ENCODE measurements at regions not wholly inside any gene's neighbourhood (a gene's known extent, or its start where the extent isn't known, plus 50 kb on each side); places are given as distances from the start of the nearest gene placed in this dataset.

DNA sequence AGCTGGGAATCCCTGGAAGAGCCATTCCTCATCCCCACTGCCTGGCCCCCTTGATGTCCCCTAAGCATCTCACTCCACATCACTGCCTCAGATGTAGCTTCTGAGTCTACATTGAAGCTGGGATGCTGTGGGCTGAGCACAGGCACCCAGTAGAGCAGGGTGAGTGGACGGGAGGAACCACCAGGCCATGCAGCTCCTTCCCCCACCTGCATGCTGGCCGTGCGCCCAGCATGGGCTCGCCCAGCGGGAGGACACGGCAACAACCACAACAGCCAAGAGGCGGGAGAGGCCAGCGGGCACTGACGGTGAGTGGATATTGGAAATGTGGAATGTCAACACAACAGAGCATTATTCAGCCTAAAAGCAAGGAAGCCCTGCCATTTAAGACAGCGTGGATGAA, 310.9 kb downstream of the ADGRD1 start:
- TF ChIP-seq CTCF (IDR thresholded peaks at IDR 0.05; ENCODE audit: low read depth, low read length) (no peak), POLR2A (IDR thresholded peaks at IDR 0.05; ENCODE audit: extremely low read depth, insufficient read length) (no peak)

All from NB4 (cell line).